GM21723 (cell line): ENCODE measurements at regions not wholly inside any gene's neighbourhood (a gene's known extent, or its start where the extent isn't known, plus 50 kb on each side); places are given as distances from the start of the nearest gene placed in this dataset.

ENCODE experiments used
- ATAC-seq: cut with Tn5 transposase; IDR thresholded peaks from one replicate; pipeline ENCODE4 v1.9.1; 2021; ENCODE audit warnings: mild to moderate bottlenecking, moderate library complexity; ENCODE audit not compliant: unreplicated experiment

DNA sequence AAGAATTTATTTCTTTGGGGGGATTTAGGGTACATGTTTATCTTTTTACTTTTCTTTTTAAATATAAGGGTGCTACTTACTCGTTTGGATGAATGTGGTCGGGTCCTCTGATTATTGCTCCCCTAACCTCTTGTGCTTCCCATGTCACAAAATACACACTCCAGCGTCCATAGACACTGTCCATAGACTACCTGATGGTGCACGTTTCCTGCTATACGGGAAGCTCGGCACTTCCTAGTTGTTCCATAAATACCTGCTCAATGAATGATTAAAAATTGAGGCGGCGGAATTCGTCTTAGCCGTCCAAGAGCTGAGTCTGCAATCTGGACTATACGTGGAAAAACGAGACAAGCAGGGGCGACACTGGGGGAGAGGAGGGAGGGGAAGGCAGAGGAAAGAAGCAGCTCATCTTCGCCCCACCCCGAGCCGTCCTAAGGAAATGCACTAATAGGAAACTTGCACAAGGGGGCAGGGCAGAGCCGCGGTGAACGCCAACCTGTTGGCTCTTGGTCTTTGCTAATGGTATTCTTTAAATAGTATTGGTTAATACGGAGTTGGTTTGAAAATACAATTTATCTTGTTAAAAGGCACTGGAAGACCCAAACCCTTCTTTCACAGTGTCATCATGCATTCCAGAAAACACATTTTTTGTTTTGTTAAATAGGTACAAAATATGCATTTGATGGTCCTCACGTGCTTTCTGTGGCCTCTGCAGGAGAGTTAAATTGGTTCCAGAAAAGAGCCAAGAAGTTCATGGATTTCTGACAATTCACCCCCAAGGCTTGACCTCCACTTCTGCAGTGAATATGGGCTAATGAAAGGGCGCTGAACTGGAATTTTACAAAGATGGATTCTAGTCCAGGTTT, 73.0 kb upstream of the KCTD1 start:
- peak; percentile 95 for ATAC-seq

DNA sequence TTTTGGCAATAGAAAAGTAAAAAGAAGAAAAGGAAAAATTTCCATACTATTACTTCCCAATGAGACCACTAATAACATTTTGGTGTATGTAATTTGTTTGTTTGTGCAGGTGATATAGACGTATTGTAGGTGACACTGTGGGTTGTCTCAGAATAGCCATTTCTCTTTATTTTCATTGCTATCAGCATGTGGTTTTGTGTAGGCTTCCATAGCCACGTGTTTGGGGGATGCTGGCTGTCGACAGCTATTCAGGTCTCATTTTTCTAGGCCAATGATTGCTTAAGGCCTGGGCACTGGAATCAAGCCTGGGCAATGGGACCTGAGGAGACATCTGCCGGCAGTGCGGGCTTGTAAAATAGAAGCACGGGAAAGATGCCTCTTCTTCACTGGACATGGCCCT, 71.0 kb upstream of the KCTD1 start:
- ATAC-seq: no peak

DNA sequence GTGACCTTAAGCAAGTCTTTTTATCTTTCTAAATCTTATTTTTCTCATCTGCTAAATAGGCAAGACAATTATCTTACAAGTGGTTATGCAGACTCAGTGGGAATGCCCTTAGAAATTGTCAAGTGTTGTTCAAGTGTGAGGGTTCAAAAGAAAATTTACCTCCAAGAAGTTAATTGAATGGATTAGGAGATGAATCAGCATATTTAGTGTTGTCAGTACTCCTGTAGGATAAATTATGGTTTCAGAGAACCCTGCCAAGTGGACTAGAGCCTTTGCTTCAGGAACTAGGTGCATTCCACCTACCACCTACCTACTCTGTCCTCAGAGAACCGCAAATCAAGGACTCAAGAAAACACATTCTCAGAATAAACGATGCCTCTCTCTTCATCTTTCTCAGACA, 69.8 kb upstream of the KCTD1 start:
- no peak for ATAC-seq

DNA sequence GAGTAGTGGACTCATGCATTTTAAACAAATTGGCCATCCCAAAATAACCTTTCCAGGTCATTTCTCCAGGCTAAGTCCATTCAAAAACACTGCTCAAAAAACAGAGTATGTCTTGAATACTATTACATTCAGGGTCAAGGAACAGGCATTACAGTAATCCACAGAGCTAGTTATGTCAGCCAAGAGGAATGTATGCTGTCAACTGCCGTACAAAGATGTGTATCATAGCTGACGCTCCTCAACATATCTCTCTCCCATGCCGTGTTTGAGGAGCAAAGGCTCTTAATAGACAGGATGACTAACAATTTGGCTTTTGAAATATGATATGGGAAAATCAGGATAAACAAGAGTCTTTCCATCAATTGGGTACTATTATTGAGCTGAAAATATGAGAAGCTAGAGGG, 68.8 kb upstream of the KCTD1 start:
- no peak for ATAC-seq

DNA sequence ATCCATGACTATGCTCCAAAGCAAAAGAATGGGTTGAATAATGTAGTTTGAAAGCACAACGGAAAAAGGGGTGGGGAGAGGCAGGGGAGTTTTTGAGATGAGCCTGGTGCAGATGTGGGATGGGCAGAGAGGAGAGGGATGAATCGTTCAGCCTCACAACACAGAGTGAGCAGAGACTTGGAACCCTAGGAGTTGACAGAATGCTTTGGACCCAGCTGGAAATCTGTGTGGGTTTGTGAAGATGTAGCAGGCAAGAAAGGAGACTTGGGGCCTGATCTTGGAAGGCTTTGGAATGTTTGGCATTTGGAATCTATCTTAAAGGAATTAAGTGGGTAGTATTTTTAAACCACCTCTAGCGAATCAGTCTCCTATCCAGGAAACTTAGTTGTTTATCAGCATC, 66.0 kb upstream of the KCTD1 start:
- ATAC-seq: no peak
